Endothelial cell of umbilical vein (primary cell): ENCODE measurements at regions not wholly inside any gene's neighbourhood (a gene's known extent, or its start where the extent isn't known, plus 50 kb on each side); places are given as distances from the start of the nearest gene placed in this dataset.

Experiments used
- CTCF ChIP-seq, 2 donors: IDR thresholded peaks; 1 replicate in 1 of 2; 2 replicates in 1 of 2; pipeline ENCODE4 v1.5.1; 2011; ENCODE audit warnings: low read length in 2 of 2, mild to moderate bottlenecking in 2 of 2, moderate library complexity in 2 of 2, control low read depth in 1 of 2, inconsistent platforms in 1 of 2, low read depth in 1 of 2; ENCODE audit not compliant: insufficient read depth in 1 of 2; ENCODE audit errors: extremely low read depth in 1 of 2
- EZH2 ChIP-seq: IDR thresholded peaks from 2 replicates; pipeline ENCODE4 v1.6.1; 2012; ENCODE audit warnings: borderline replicate concordance, low read depth, mild to moderate bottlenecking, moderate library complexity, low read length, inconsistent platforms; ENCODE audit not compliant: severe bottlenecking
- FOS ChIP-seq: IDR thresholded peaks from 2 replicates; pipeline ENCODE4 v1.6.1; 2011; ENCODE audit warnings: mild to moderate bottlenecking, low read length, moderate library complexity, borderline replicate concordance; ENCODE audit not compliant: insufficient read depth
- MAX ChIP-seq: IDR thresholded peaks from 2 replicates; pipeline ENCODE4 v1.6.1; 2011; ENCODE audit not compliant: insufficient read depth, insufficient read length
- POLR2A ChIP-seq: IDR thresholded peaks from 2 replicates; pipeline ENCODE4 v1.6.1; 2012; ENCODE audit warnings: low read depth, mild to moderate bottlenecking, control low read depth, low read length
- POLR2AphosphoS5 ChIP-seq: IDR thresholded peaks from 2 replicates; pipeline ENCODE4 v1.6.1; 2012; ENCODE audit warnings: low read depth, mild to moderate bottlenecking, control low read depth, low read length, moderate library complexity; ENCODE audit not compliant: insufficient read depth

- no peak for TF ChIP-seq CTCF (IDR thresholded peaks at IDR 0.05; ENCODE audit: extremely low read depth in 1 of 2, insufficient read depth in 1 of 2, low read depth in 1 of 2, low read length in 2 of 2)
- no peak for TF ChIP-seq POLR2AphosphoS5
- no peak for TF ChIP-seq EZH2
- no peak for TF ChIP-seq FOS
- TF ChIP-seq MAX = no peak
- no peak for TF ChIP-seq POLR2A
Observed at GRCh38 chrX:16457239-16457638, 192.7 kb upstream of the S100G start.
